GF-D8 (cell line): ENCODE measurements at regions not wholly inside any gene's neighbourhood (a gene's known extent, or its start where the extent isn't known, plus 50 kb on each side); places are given as distances from the start of the nearest gene placed in this dataset.
"Not testable (repeated sequence)": the region's sequence is repeated elsewhere in the genome, so short reads cannot be mapped to it uniquely, and the experiment has no call there.

Experiments
- DNase-seq: peaks from one replicate; lab custom pipeline; 2025; lab: John Stamatoyannopoulos, UW

DNA sequence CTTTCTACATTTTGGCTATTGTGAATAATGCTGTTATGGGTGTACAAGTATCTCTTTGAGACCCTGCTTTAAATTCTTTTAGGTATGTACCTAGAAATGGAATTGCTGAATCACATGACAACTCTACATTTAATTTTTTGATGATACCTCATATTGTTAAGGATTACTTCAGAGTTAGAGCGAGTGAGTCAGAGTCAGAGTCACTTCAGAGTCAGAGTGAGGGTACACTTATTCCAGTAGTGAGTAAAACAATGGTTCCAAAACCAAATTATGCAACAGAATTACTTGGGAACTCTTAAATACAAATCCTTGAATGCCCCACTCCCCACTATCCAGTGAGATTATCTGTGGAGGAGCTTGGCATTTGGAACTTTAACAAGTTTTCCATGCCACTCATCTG, 50.3 kb upstream of the SNRK start:
- no peak for DNase-seq

DNA sequence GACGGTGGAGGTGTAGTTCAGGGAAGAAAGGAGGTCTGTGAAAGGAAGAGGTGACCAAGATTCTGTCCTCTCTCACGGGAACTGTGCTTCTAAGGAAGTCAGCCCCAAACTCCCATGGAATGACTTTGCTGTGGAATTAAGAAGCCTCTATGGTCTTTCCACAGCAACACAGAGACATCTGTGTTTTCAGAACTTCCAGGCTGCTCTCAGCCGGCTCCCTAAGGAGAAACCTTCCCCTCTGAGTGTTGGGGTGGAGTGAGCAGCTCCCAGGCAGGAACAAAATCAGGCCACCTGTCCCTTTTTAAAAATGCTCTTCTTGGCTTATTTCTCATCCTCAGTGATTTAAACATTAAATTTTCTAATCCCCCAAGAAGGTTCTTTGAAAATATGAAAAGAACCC, 53.3 kb upstream of the SNRK start:
- DNase-seq, result no peak

DNA sequence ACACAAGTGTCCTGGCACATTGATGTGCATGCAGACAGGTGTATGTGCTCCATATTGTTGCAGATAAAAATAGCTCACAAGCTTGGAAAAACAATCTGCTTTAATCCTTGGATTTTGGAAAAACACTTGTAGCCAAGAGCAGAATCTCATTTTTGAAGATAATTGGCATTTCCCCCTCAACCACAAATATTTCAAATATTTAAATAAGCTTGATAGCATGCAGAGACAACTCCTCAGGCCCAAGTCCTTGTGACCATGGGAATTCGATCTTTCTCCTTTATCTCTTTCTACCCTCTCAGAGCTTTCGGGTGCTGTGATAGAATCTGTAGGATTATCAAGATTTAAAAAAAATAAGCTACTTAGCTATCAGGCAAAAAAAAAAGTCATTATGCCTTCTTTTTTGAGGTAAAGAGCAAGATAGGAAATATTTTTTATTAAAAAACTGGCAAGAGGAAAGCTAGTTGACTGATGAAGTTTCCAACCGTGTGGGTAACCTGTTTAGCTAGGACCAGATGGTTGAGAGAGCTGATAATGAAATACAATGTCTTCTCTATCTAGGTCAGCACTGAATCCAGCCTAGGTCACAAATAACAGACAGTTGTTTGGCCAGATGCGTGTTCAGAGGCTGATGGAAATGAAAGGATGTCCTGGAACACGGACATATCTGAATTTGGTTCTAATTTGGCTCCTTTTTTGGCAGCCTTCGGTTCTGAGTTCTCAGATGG, 54.9 kb upstream of the SNRK start:
- DNase-seq, result no peak

DNA sequence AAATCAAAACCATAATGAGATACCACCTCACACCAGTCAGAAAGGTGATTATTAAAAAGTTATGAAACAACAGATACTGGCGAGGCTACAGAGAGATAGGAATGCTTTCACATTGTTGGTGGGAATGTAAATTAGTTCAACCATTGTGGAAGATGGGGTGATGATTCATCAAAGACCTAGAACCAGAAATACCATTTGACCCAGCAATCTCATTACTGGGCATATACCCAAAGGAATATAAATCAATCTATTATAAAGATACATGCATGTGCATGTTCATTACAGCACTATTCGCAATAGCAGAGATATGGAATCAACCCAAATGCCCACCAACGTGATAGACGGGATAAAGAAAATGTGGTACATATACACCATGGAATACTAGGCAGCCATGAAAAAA, 56.5 kb upstream of the SNRK start:
- not testable (repeated sequence) for DNase-seq

DNA sequence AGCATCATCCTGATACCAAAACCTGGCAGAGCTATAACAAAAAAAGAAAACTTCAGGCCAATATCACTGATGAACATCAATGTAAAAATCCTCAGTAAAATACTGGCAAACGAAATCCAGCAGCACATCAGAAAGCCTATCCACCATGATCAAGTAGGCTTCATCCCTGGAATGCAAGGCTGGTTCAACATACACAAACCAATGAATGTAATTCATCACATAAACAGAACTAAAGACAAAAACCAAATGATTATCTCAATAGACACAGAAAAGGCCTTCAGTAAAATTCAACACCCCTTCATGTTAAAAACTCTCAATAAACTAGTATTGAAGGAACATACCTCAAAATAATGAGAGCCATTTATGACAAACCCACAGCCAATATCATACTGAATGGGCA, 58.7 kb upstream of the SNRK start:
- DNase-seq, result not testable (repeated sequence)

DNA sequence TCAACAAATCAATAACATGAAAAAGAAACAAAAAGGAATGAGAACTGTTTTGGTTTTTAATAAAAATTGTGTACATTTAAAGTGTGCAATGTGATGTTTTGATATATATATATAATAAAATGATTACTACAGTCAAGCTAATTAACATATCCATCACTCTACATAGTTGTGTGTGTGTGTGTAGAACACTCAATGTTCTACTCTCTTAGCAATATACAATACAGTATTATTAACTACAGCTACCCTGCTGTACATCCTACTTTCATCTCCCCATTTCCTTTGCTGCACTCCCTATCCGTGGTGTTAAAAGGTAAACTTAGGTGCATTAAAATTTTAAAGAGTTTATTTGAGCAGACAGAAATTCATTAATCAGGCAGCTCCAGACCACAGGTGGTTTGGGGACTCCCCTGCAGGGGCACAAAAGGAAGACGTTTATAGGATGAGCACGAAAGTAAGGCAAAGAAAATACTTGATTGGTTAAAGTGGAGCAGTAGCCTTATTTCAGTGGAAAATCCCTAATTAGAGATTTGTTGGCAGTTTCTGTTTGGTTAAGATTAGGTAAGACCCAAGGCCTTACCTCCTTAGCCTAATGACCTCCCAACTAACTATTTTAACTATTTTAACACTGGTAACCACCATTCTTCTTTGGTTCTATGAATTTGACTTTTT, 61.8 kb upstream of the SNRK start:
- no peak for DNase-seq

DNA sequence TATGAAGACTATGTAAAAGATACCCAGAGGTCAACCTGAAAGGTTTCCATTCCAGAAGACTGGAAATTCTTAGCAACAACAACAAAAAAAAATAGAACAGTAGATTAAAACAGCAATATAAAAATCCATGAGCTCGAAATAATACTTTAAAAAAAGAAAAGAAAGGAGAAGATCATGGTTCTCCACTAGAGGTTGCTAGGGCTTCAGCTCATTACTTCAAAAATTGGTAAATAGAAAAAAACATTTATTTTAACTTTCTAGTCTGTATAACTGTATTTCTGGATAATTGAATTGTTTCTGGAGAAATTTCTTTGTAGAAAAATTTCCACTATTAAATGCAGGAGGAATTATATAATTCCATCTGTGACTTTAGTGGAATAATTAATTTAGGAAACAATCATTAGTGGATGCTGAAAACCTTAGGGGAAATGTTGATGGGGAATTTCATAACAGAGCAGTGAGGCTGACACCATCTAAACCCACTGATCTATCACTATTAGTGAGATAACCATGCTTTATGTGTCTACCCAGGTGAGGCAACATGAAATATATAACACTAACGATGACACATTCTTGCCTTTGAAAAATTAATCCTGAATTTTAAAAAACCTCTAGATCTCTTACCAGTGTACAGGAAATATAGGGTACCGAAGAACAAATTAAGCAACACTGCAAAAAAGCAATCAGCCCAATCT, 62.5 kb upstream of the SNRK start:
- no peak for DNase-seq

DNA sequence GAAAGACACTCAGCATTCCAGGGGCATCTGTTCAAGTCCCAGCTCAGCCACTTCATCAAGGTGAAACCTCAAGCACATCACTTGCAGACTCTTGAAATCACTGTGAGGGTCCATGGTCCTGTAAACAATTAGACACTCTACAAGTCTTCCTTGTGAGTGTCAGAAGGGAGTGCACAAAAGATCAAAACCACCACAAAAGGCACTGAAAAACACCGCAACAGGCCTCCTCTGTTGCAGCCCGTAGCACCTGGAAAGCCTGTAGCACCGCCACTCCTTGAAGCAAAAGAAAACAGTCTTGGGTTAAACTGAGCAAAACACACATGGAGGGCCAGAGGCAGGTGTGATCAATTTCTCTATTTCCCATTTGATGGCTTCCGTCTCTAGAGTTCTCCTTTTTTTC, 63.8 kb upstream of the SNRK start:
- DNase-seq, result no peak

DNA sequence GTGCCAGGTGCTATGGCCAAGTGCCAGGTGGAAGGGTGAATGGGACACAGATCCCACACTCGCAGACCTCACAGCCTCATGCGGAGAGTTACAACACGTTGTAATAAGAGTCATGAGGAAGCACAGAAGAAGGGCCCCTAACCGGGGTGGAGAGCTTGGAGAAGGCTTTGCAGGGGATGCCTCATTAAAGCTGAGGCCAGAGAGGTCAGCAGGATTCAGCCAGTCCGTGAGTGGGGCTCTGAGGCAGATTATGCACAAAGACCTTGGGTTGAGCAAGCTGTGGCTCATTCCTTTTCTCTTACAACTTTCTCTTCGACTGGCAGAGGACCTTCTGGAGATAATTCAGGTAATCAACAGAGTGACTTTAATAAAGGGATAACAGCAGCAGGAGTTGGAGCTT, 65.3 kb upstream of the SNRK start:
- DNase-seq, result no peak

DNA sequence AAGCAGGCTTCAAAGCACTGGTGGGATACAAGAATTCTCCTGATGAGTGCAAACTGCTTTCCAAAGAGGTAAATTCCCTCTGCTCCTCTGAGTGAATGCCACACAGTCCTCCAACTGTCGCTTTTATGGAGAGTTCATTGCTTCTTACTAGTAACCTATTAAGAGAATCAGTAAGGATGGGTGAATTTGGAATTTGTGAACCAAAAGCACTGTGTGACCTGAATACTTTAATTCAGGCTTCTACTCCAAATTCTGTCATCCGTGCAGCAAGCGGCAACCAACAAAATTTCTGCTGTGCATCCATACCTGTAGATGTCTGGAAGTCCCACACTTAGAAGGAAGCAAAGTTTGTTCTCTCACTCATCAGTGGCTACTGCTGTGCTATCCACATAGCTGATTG, 66.7 kb upstream of the SNRK start:
- no peak for DNase-seq

DNA sequence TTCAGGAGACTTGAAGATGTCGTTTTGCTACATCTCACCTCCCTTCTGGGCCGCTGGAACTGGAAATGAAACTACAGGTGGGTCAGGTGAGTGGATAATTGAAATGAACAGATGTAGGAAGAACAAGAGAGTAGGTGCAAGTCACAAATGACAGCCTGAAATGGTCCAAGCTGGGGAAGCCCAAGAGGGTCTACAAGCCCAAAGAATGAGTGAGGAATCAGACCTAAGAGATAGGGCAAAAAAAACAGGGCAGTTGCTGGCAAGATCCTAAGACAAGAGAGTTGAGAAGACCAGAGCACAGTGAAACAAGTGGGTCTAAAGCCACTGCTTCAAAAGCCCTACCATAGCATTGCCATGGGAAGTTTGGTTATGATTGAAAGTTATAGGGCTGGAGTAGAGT, 67.4 kb upstream of the SNRK start:
- DNase-seq, result no peak

DNA sequence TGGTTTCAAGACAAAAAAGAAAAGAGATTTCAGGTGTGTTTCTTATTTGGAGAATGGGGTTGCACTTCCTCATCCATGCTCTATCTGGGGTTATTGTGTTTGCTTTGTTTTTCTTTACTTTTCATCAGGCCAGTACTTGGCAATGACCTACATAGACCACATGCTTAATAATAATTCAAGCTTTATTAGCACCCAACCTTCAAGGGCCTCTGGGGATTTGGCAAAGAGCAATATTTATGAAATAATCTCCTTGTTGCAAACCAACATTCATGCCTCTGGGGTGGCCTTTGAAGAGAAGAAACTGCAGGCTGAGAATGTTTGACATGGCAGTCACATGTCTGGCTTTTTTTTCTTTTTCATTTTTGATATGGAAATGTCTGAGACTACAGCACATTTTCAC, 68.2 kb upstream of the SNRK start:
- DNase-seq, result no peak

DNA sequence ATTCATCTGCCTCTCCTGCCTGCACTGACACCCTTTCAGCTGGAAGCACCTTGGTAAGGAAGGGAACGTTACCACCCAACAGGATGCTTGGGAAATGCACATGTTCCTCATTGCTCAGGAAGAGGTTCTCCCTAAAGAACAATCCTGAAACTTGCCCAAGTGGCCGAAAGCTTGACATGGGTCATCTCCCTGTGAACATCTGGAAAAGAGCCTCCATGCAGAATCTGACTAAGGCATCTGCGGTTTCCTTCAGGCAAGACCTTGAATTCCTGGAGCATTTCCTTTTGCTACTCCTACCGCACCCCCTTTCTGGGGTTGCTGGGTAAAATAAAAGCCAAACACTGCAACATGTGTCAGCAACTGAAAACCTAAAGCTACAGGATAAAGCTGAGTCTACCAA, 68.7 kb upstream of the SNRK start:
- no peak for DNase-seq

DNA sequence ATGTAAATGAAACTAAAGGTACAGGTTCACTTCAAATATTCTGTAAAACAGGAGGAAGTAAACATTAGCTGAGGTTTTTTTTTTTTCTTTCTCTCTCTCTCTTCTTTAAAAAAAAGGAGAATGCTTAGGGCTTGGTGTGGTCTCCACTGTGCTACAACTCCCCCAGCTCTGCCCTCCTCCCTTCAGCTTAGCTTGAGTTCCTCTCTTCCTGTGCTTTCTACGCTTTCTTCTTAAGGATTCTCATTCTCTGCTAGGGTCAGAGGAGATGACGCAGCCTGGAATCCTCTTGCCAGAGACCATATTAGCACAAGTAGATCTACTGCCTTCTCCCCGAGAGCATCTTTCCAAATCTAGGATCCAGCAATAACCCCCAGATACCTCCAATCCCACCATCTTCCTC, 69.1 kb upstream of the SNRK start:
- DNase-seq, result no peak

DNA sequence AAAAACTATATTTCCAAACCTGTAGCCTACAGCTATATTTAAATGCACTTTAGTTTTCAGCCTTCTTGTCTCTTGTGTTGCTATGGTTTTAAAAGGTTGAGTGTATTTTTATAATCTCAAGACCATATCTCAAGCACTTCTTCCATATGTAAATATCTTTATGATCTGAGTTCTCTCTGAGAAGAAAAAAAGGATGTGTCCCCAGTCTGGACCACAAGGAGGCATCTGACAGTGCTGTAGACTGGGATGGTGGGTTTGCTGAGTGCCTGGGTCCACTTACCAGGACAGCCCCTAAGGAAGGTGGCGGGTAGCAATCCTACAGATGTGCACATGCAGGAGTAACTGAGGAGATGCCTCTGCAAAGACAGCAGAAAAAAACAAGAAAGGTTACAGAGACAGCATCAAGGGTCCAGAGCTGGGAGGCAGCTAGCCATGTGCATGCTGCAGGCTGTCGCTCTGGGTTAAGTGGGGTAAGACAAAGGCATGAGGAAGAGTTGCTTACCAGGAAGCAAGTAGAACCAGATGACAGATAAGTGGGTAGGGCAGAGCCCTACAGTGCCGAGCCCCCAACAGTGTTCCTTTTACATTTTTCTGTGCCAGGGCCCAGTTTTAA, 70.6 kb upstream of the SNRK start:
- DNase-seq, result no peak

DNA sequence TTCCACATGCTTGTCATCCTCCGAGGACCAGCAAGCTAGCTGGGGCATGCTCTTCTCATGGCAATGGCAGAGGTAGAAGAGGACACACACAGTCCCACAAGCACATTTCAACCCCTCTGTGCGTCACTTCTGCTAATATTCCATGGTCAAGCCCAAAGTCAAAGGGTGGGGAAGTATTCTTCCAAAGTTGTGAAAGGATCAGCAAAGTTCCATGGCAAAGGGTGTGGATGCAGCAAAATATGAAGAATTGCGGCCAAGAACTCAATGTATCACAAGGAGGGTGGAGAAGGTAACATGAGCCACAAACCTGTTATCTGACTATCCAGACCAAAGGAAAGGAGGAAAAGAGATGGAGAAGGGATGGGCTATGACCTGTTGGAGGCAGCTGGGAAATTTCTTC, 71.2 kb upstream of the SNRK start:
- no peak for DNase-seq

DNA sequence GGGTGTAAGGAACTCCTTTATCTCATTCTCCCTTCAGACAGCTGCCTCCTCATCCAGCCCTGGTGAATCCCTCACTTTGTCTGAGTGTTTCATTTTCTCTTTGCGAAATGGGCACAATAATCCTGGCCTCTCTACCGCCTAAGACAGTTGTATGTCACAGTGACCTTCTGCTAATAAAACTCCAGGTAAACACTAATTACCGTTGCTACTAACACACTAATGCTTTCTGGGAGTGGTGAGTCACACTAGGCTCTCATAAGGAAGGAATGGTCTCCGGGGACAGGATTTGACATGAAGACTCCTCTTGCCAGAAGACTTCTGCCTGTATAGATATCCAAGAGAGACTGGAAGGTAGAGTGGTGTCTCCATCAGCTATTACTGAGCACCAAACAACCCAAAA, 71.7 kb upstream of the SNRK start:
- no peak for DNase-seq

DNA sequence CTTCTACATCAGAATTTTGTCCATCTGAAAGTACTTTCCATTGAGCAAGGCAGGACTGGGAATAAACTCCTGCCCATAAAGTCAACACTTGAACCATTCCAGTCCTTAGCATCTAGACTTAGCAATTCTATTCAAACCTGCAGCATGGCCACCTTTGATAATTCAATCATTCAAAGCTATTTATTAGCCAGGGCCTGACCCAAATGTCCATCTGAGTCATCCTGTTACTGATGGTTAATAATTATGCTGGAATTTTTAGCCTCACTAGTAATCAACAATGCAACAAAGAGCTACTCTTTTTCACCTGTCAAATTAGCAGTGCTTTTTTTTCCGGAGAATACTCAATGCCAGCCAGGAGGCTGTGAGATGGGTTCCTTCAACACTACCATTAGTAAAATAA, 72.7 kb upstream of the SNRK start:
- no peak for DNase-seq

DNA sequence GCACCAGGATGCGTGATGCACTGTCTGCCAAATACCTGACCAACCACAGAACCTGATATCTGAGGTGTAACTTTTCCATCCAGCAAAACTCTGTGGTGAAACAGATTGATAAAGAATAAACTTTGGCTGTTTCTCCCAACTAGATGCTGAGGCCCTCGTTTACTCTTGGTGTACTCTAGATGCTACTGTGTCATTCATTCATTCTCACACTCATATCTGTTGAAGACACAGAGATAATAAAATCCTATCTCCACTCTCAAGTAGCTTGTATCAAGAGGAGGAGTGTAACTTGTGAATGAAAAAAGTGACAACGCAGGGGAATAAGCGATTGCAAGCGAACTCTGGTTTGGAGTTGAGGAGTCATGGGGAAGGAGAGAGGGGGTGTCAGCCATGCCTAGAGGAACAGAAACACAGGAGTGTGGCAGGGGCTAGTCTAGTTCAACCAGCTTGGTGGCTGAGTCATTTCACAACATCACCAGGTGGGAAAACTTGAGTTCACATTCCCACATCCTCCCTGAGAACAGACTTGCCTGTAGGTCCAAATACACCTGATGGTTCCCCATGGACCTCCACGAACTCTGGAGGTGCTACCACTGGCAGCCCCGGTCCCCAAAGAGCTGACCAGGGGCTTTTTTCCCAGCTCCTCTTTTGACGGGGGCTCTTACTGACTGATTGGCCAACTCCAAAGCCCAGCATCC, 73.3 kb upstream of the SNRK start:
- no peak for DNase-seq

DNA sequence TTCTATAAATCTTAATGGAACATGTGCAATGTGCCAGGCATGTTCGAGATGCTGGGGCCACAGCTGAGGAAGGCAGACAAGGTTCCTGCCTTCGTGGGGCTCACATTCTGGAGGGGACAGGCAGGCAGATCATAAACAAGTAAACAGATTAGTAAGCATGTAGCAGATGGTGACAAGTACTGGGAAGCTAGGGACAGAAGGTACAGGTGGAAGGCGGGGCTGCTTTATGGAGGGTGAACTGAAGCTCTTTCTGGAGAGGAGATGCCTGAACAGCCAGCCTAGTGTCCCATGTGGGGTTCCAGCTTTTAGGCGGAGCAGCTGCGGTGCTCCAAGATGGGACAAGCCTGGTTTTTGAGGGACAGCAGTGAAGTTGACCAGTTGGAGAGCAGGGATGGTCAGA, 74.7 kb upstream of the SNRK start:
- no peak for DNase-seq

DNA sequence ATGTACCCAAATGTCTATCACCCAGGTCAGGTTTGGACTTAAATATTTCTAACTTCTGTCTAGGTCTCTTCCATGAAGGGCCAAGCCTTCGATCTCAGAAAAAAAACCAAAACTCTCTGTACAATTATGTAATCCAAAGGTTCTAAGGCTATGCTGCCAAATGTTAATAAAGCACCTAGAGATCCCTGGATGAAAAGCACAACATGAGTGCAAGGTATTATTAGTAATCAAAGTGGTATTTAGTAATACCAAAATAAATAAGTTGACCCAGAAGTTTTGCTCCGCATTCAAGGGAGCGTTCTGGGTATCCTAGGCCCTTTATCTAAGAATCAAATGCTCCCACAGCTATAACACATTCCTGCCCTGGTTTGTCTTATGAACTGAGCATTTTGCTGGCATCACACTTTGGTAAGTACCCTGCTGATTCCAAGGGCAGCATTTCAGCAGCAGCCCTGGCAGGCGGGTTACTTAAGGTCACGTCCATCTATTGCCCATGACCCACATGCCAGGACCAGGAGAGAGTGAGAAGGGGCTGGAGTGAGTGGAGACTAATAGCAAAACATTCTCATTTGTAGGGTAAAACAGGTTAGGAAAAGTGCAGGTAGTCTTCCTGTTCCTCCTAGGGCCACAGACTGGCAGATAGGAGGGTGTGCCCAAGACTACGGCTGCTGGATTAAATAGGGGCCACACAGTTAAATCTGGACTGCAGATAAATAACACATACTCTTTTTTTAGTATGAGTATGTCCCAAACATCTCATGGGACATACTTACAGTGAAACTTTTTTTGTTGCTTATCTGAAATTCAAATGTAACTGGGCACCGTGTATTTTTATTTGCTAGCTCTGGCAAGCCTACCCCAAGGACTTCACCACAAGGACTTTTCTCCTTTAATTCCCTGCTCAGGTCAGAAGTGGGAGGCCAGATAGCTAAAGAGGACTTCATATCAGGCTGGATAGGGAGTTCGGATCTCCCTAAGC, 76.0 kb upstream of the SNRK start:
- no peak for DNase-seq
